ENCODE measurements at regions not wholly inside any gene's neighbourhood (a gene's known extent, or its start where the extent isn't known, plus 50 kb on each side); places are given as distances from the start of the nearest gene placed in this dataset.

- Mint-ChIP-seq H3K36me3 (no peaks in the 10 kb centered on the region), H3K27me3 (ENCODE audit: low read depth) (peaks cover 1% of the 10 kb centered on the region), H3K4me3 (no peak overlapping the region), H3K9me3 (no peaks in the 10 kb centered on the region), H3K4me1 (no peaks in the 10 kb centered on the region), H3K27ac (no peak overlapping the region)
- DNase-seq (ENCODE audit: low spot score in 2 of 2, unreplicated experiment in 2 of 2) = no peak
- TF ChIP-seq CTCF (IDR thresholded peaks at IDR 0.05; ENCODE audit: unreplicated experiment) = no peak
Observed at GRCh38 chr6:88365656-88366055, 199.5 kb upstream of the CNR1 start.

- H3K9me3 Mint-ChIP-seq = no peaks in the 10 kb centered on the region
- H3K27me3 Mint-ChIP-seq (ENCODE audit: low read depth) = peaks cover 1% of the 10 kb centered on the region
- H3K4me3 Mint-ChIP-seq = no peak overlapping the region
- H3K36me3 Mint-ChIP-seq = no peaks in the 10 kb centered on the region
- H3K27ac Mint-ChIP-seq = no peak overlapping the region
- no peak for TF ChIP-seq CTCF (IDR thresholded peaks at IDR 0.05; ENCODE audit: unreplicated experiment)
- H3K4me1 Mint-ChIP-seq = no peaks in the 10 kb centered on the region
- DNase-seq (ENCODE audit: low spot score in 2 of 2, unreplicated experiment in 2 of 2) = no peak
Observed at GRCh38 chr6:88365230-88365629, 199.1 kb upstream of the CNR1 start.

GRCh38 chr6:88361754-88362153 is 195.6 kb upstream of the CNR1 start:
- H3K4me3 Mint-ChIP-seq = no peak overlapping the region
- no peak overlapping the region for H3K27ac Mint-ChIP-seq
- no peak for DNase-seq (ENCODE audit: low spot score in 2 of 2, unreplicated experiment in 2 of 2)
- no peaks in the 10 kb centered on the region for H3K36me3 Mint-ChIP-seq
- peaks cover 1% of the 10 kb centered on the region for H3K27me3 Mint-ChIP-seq (ENCODE audit: low read depth)
- H3K9me3 Mint-ChIP-seq = no peaks in the 10 kb centered on the region
- TF ChIP-seq CTCF (IDR thresholded peaks at IDR 0.05; ENCODE audit: unreplicated experiment) = no peak
- no peaks in the 10 kb centered on the region for H3K4me1 Mint-ChIP-seq

GRCh38 chr6:88361298-88361697 is 195.2 kb upstream of the CNR1 start:
- no peaks in the 10 kb centered on the region for H3K9me3 Mint-ChIP-seq
- TF ChIP-seq CTCF (IDR thresholded peaks at IDR 0.05; ENCODE audit: unreplicated experiment) = no peak
- DNase-seq (ENCODE audit: low spot score in 2 of 2, unreplicated experiment in 2 of 2) = no peak
- H3K27ac Mint-ChIP-seq = no peak overlapping the region
- no peaks in the 10 kb centered on the region for H3K4me1 Mint-ChIP-seq
- H3K4me3 Mint-ChIP-seq = no peak overlapping the region
- no peaks in the 10 kb centered on the region for H3K36me3 Mint-ChIP-seq
- H3K27me3 Mint-ChIP-seq (ENCODE audit: low read depth) = peaks cover 1% of the 10 kb centered on the region

GRCh38 chr6:88360203-88360797 is 194.2 kb upstream of the CNR1 start:
- H3K27ac Mint-ChIP-seq = no peak overlapping the region
- peaks cover 3% of the 10 kb centered on the region for H3K9me3 Mint-ChIP-seq
- H3K4me3 Mint-ChIP-seq = no peak overlapping the region
- TF ChIP-seq CTCF (IDR thresholded peaks at IDR 0.05; ENCODE audit: unreplicated experiment) = no peak
- no peaks in the 10 kb centered on the region for H3K36me3 Mint-ChIP-seq
- peaks cover 1% of the 10 kb centered on the region for H3K27me3 Mint-ChIP-seq (ENCODE audit: low read depth)
- H3K4me1 Mint-ChIP-seq = no peaks in the 10 kb centered on the region
- no peak for DNase-seq (ENCODE audit: low spot score in 2 of 2, unreplicated experiment in 2 of 2)

Data from mesothelial cell of epicardium (in vitro differentiated cells).